ENCODE measurements at regions not wholly inside any gene's neighbourhood (a gene's known extent, or its start where the extent isn't known, plus 50 kb on each side); places are given as distances from the start of the nearest gene placed in this dataset.

- DNase-seq (ENCODE audit: low read depth in 4 of 4, low spot score in 1 of 4) = no peak
Measured at GRCh38 chr9:81489046-81489445, 200.3 kb downstream of the TLE1 start.

- DNase-seq (ENCODE audit: low read depth in 4 of 4, low spot score in 1 of 4) = no peak
Measured at GRCh38 chr9:81480828-81481604, 208.3 kb downstream of the TLE1 start.

GRCh38 chr9:81479573-81479972 lies 209.8 kb downstream of the TLE1 start:
- DNase-seq (ENCODE audit: low read depth in 4 of 4, low spot score in 1 of 4) = no peak

- DNase-seq (ENCODE audit: low read depth in 4 of 4, low spot score in 1 of 4) = no peak
Measured at GRCh38 chr9:81477669-81478068, 211.7 kb downstream of the TLE1 start.

- no peak for DNase-seq (ENCODE audit: low read depth in 4 of 4, low spot score in 1 of 4)
Measured at GRCh38 chr9:81476813-81477490, 212.4 kb downstream of the TLE1 start.

- DNase-seq (ENCODE audit: low read depth in 4 of 4, low spot score in 1 of 4) = no peak
Measured at GRCh38 chr9:81474792-81475191, 214.6 kb downstream of the TLE1 start.

- no peak for DNase-seq (ENCODE audit: low read depth in 4 of 4, low spot score in 1 of 4)
Measured at GRCh38 chr9:81474125-81474524, 215.2 kb downstream of the TLE1 start.

- DNase-seq (ENCODE audit: low read depth in 4 of 4, low spot score in 1 of 4) = no peak
Measured at GRCh38 chr9:81473708-81474107, 215.6 kb downstream of the TLE1 start.

- no peak for DNase-seq (ENCODE audit: low read depth in 4 of 4, low spot score in 1 of 4)
Measured at GRCh38 chr9:81473206-81473605, 216.1 kb downstream of the TLE1 start.

- DNase-seq (ENCODE audit: low read depth in 4 of 4, low spot score in 1 of 4) = no peak
Measured at GRCh38 chr9:81472701-81473100, 216.6 kb downstream of the TLE1 start.

- no peak for DNase-seq (ENCODE audit: low read depth in 4 of 4, low spot score in 1 of 4)
Measured at GRCh38 chr9:81470864-81471263, 218.5 kb downstream of the TLE1 start.

GRCh38 chr9:81468084-81468595 lies 221.2 kb downstream of the TLE1 start:
- DNase-seq (ENCODE audit: low read depth in 4 of 4, low spot score in 1 of 4) = no peak

- no peak for DNase-seq (ENCODE audit: low read depth in 4 of 4, low spot score in 1 of 4)
Measured at GRCh38 chr9:81466981-81467380, 222.4 kb downstream of the TLE1 start.

GRCh38 chr9:81465468-81466011 lies 223.8 kb downstream of the TLE1 start:
- no peak for DNase-seq (ENCODE audit: low read depth in 4 of 4, low spot score in 1 of 4)

GRCh38 chr9:81462801-81463200 lies 226.5 kb downstream of the TLE1 start:
- no peak for DNase-seq (ENCODE audit: low read depth in 4 of 4, low spot score in 1 of 4)

GRCh38 chr9:81461196-81461595 lies 228.2 kb downstream of the TLE1 start:
- DNase-seq (ENCODE audit: low read depth in 4 of 4, low spot score in 1 of 4) = no peak

GRCh38 chr9:81460693-81461092 lies 228.7 kb downstream of the TLE1 start:
- no peak for DNase-seq (ENCODE audit: low read depth in 4 of 4, low spot score in 1 of 4)

GRCh38 chr9:81459591-81459990 lies 229.8 kb downstream of the TLE1 start:
- DNase-seq (ENCODE audit: low read depth in 4 of 4, low spot score in 1 of 4) = no peak

- DNase-seq (ENCODE audit: low read depth in 4 of 4, low spot score in 1 of 4) = no peak
Measured at GRCh38 chr9:81456431-81457006, 232.8 kb downstream of the TLE1 start.

GRCh38 chr9:81455462-81456219 lies 233.7 kb downstream of the TLE1 start:
- DNase-seq (ENCODE audit: low read depth in 4 of 4, low spot score in 1 of 4) = no peak

- no peak for DNase-seq (ENCODE audit: low read depth in 4 of 4, low spot score in 1 of 4)
Measured at GRCh38 chr9:81445331-81445921, 243.9 kb downstream of the TLE1 start.
